ENCODE measurements at regions not wholly inside any gene's neighbourhood (a gene's known extent, or its start where the extent isn't known, plus 50 kb on each side); places are given as distances from the start of the nearest gene placed in this dataset.

DNA sequence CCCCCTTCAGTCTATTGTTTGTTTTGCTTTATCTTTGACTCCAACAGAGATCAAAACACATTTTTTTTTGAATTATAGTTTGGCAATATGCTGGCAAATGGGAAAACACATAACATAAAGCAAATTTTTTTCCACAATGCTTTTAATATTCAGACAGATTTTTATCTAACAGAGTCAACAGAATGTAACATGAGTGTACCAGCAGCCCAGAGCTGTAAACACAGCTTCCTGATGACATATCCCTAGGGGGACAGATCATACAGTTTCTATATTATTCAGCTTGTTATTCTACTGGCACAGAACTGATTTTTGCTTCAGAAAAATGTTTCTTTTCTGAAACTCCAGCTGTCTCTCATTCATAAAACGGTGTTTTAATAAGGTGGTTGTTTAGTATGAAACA, 168.8 kb downstream of the OLFM4 start:
- peaks cover 2% of the 10 kb centered on the region for H3K4me1 ChIP-seq (ENCODE audit: control insufficient read depth, insufficient read depth, low read depth, low read length)
- H4K8ac ChIP-seq (ENCODE audit: low read length), result no peak overlapping the region
- DNase-seq, result no peak
- no peaks in the 10 kb centered on the region for H3K36me3 ChIP-seq (ENCODE audit: control insufficient read depth in 1 of 2, insufficient read depth in 2 of 2, low read depth in 1 of 2, low read length in 2 of 2)
- H3K4me3 ChIP-seq (ENCODE audit: insufficient read depth in 1 of 2, low read depth in 1 of 2, low read length in 2 of 2), result no peak overlapping the region
- no peaks in the 10 kb centered on the region for H3K9me3 ChIP-seq (ENCODE audit: control insufficient read depth, low read length)
- WGBS, result no CpG with 5 or more reads among the region's 1 CpG
- H2BK15ac ChIP-seq (ENCODE audit: low read depth, poor library complexity, severe bottlenecking), result no peak overlapping the region
- no peak overlapping the region for H3K18ac ChIP-seq (ENCODE audit: low read depth in 1 of 2, low read length in 2 of 2)
- H3K27ac ChIP-seq (ENCODE audit: low read length, poor library complexity, severe bottlenecking), result no peak overlapping the region
- H2AK5ac ChIP-seq (ENCODE audit: low read length, severe bottlenecking), result no peak overlapping the region
- no peak overlapping the region for H3K4me2 ChIP-seq (ENCODE audit: low read length, poor library complexity, severe bottlenecking)
- peaks cover 0 to 34% of the 10 kb centered on the region in 2 experiments for H3K27me3 ChIP-seq (ENCODE audit: control insufficient read depth in 1 of 2, insufficient read depth in 1 of 2, low read length in 2 of 2)
- no peak overlapping the region for H3K4ac ChIP-seq (ENCODE audit: low read depth in 1 of 2, low read length in 2 of 2)
- no peak overlapping the region for H2AFZ ChIP-seq (ENCODE audit: low read depth, low read length)
- no peak overlapping the region for H2BK12ac ChIP-seq (ENCODE audit: low read length in 2 of 2)
- H3K14ac ChIP-seq (ENCODE audit: low read length in 2 of 2), result no peak overlapping the region
- H3K79me1 ChIP-seq (replicated peaks; ENCODE audit: low read length, poor library complexity, severe bottlenecking), result no peaks in the 10 kb centered on the region
- no peak overlapping the region for H4K91ac ChIP-seq (ENCODE audit: low read length)
- H3K23ac ChIP-seq (ENCODE audit: low read length in 2 of 2), result no peak overlapping the region
- H2BK5ac ChIP-seq (ENCODE audit: low read depth, low read length, poor library complexity, severe bottlenecking), result no peak overlapping the region
- no peak overlapping the region for H2BK120ac ChIP-seq (ENCODE audit: low read depth, low read length)
- H3K9ac ChIP-seq (ENCODE audit: low read length), result no peak overlapping the region

DNA sequence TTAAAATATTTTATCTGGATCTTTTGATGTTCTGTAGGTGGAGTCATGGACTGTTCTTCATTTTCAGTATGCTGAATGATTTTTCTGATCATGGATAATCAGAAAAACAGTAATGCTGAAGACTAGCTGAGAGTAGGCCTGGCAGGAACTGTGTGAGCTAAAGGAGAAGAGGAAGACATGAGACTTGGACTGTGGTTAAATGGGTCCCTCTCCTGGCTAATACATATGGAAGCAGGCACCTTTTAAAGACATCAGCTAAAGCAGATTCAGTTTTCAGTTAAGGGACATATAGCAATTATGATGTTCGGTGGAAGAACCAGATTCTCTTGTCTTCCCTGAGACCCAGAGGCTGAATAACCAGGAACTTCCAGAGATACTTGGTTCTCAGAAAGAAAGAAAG, 169.4 kb downstream of the OLFM4 start:
- H3K4me2 ChIP-seq (ENCODE audit: low read length, poor library complexity, severe bottlenecking), result no peak overlapping the region
- H2BK15ac ChIP-seq (ENCODE audit: low read depth, poor library complexity, severe bottlenecking), result no peak overlapping the region
- H2AFZ ChIP-seq (ENCODE audit: low read depth, low read length), result no peak overlapping the region
- peaks cover 2% of the 10 kb centered on the region for H3K4me1 ChIP-seq (ENCODE audit: control insufficient read depth, insufficient read depth, low read depth, low read length)
- no peaks in the 10 kb centered on the region for H3K36me3 ChIP-seq (ENCODE audit: control insufficient read depth in 1 of 2, insufficient read depth in 2 of 2, low read depth in 1 of 2, low read length in 2 of 2)
- no peak overlapping the region for H2AK5ac ChIP-seq (ENCODE audit: low read length, severe bottlenecking)
- H3K18ac ChIP-seq (ENCODE audit: low read depth in 1 of 2, low read length in 2 of 2), result no peak overlapping the region
- H2BK5ac ChIP-seq (ENCODE audit: low read depth, low read length, poor library complexity, severe bottlenecking), result no peak overlapping the region
- H4K8ac ChIP-seq (ENCODE audit: low read length), result no peak overlapping the region
- DNase-seq, result no peak
- no peak overlapping the region for H3K4ac ChIP-seq (ENCODE audit: low read depth in 1 of 2, low read length in 2 of 2)
- H2BK120ac ChIP-seq (ENCODE audit: low read depth, low read length), result no peak overlapping the region
- no peak overlapping the region for H3K14ac ChIP-seq (ENCODE audit: low read length in 2 of 2)
- no peak overlapping the region for H3K27ac ChIP-seq (ENCODE audit: low read length, poor library complexity, severe bottlenecking)
- no peaks in the 10 kb centered on the region for H3K79me1 ChIP-seq (replicated peaks; ENCODE audit: low read length, poor library complexity, severe bottlenecking)
- H3K9me3 ChIP-seq (ENCODE audit: control insufficient read depth, low read length), result no peaks in the 10 kb centered on the region
- 89% methylated on average over 1 of the region's 1 CpG for WGBS
- no peak overlapping the region for H2BK12ac ChIP-seq (ENCODE audit: low read length in 2 of 2)
- H3K4me3 ChIP-seq (ENCODE audit: insufficient read depth in 1 of 2, low read depth in 1 of 2, low read length in 2 of 2), result no peak overlapping the region
- H3K23ac ChIP-seq (ENCODE audit: low read length in 2 of 2), result no peak overlapping the region
- no peak overlapping the region for H4K91ac ChIP-seq (ENCODE audit: low read length)
- peaks cover 0 to 40% of the 10 kb centered on the region in 2 experiments for H3K27me3 ChIP-seq (ENCODE audit: control insufficient read depth in 1 of 2, insufficient read depth in 1 of 2, low read length in 2 of 2)
- H3K9ac ChIP-seq (ENCODE audit: low read length), result no peak overlapping the region

DNA sequence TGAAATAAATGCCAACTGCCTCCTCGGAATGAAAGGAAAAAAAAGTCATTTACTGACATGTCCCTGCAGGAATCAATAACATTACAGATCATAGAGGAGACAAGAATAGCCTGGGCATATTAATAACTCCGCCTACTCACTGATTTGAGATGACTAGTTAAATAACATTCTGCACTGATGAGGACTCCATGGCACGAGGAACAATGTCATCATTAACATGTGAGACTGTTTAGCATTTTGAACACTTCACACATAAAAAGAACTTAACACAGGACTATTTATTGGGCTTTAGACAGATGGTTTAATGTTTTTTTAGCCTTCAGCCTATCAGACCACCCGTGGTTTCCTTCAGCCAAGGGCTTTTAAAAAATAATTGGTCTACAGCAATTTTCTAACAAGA, 170.1 kb downstream of the OLFM4 start:
- no peak overlapping the region for H2AFZ ChIP-seq (ENCODE audit: low read depth, low read length)
- H2BK120ac ChIP-seq (ENCODE audit: low read depth, low read length), result no peak overlapping the region
- no peak overlapping the region for H2BK15ac ChIP-seq (ENCODE audit: low read depth, poor library complexity, severe bottlenecking)
- H2BK5ac ChIP-seq (ENCODE audit: low read depth, low read length, poor library complexity, severe bottlenecking), result no peak overlapping the region
- no peak overlapping the region for H3K23ac ChIP-seq (ENCODE audit: low read length in 2 of 2)
- H2AK5ac ChIP-seq (ENCODE audit: low read length, severe bottlenecking), result no peak overlapping the region
- H3K79me1 ChIP-seq (replicated peaks; ENCODE audit: low read length, poor library complexity, severe bottlenecking), result no peaks in the 10 kb centered on the region
- H3K4me1 ChIP-seq (ENCODE audit: control insufficient read depth, insufficient read depth, low read depth, low read length), result peaks cover 2% of the 10 kb centered on the region
- no peak overlapping the region for H3K9ac ChIP-seq (ENCODE audit: low read length)
- H4K91ac ChIP-seq (ENCODE audit: low read length), result no peak overlapping the region
- no peaks in the 10 kb centered on the region for H3K36me3 ChIP-seq (ENCODE audit: control insufficient read depth in 1 of 2, insufficient read depth in 2 of 2, low read depth in 1 of 2, low read length in 2 of 2)
- no peak overlapping the region for H3K4me3 ChIP-seq (ENCODE audit: insufficient read depth in 1 of 2, low read depth in 1 of 2, low read length in 2 of 2)
- peaks cover 0 to 40% of the 10 kb centered on the region in 2 experiments for H3K27me3 ChIP-seq (ENCODE audit: control insufficient read depth in 1 of 2, insufficient read depth in 1 of 2, low read length in 2 of 2)
- no peak overlapping the region for H3K4ac ChIP-seq (ENCODE audit: low read depth in 1 of 2, low read length in 2 of 2)
- H3K4me2 ChIP-seq (ENCODE audit: low read length, poor library complexity, severe bottlenecking), result no peak overlapping the region
- H3K27ac ChIP-seq (ENCODE audit: low read length, poor library complexity, severe bottlenecking), result no peak overlapping the region
- H3K9me3 ChIP-seq (ENCODE audit: control insufficient read depth, low read length), result no peaks in the 10 kb centered on the region
- H3K18ac ChIP-seq (ENCODE audit: low read depth in 1 of 2, low read length in 2 of 2), result no peak overlapping the region
- H3K14ac ChIP-seq (ENCODE audit: low read length in 2 of 2), result no peak overlapping the region
- no peak for DNase-seq
- H2BK12ac ChIP-seq (ENCODE audit: low read length in 2 of 2), result no peak overlapping the region
- WGBS, result 93% methylated on average over 2 of the region's 4 CpGs
- no peak overlapping the region for H4K8ac ChIP-seq (ENCODE audit: low read length)

DNA sequence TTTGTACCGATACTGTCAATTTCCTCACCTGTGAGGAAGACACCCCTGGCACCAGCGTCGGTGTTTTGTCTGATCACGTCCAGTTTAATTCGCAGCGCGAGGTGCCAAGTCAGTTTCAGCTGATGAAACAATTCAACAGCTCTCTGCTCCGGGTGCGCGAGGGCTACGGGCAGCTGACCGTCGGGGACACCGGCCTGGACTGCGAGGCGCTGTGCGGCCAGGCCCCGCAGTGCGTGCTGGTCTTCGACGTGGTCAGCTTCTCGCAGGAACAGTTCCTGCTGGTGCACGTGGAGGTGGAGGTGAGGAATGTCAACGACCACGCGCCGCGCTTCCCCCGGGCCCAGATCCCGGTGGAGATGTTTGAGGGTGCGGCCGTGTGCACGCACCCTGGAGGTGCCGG, 171.5 kb downstream of the OLFM4 start:
- Histone ChIP-seq H3K4me1 (ENCODE audit: control insufficient read depth, insufficient read depth, low read depth, low read length) (peaks cover 2% of the 10 kb centered on the region), H3K79me1 (replicated peaks; ENCODE audit: low read length, poor library complexity, severe bottlenecking) (no peaks in the 10 kb centered on the region), H3K4me3 (ENCODE audit: insufficient read depth in 1 of 2, low read depth in 1 of 2, low read length in 2 of 2) (no peak overlapping the region), H3K23ac (ENCODE audit: low read length in 2 of 2) (no peak overlapping the region), H4K8ac (ENCODE audit: low read length) (no peak overlapping the region), H3K36me3 (ENCODE audit: control insufficient read depth in 1 of 2, insufficient read depth in 2 of 2, low read depth in 1 of 2, low read length in 2 of 2) (no peaks in the 10 kb centered on the region), H2AK5ac (ENCODE audit: low read length, severe bottlenecking) (no peak overlapping the region), H3K9me3 (ENCODE audit: control insufficient read depth, low read length) (no peaks in the 10 kb centered on the region), H2AFZ (ENCODE audit: low read depth, low read length) (no peak overlapping the region), H3K9ac (ENCODE audit: low read length) (no peak overlapping the region), H3K27ac (ENCODE audit: low read length, poor library complexity, severe bottlenecking) (no peak overlapping the region), H3K4me2 (ENCODE audit: low read length, poor library complexity, severe bottlenecking) (no peak overlapping the region), H3K4ac (ENCODE audit: low read depth in 1 of 2, low read length in 2 of 2) (no peak overlapping the region), H3K27me3 (ENCODE audit: control insufficient read depth in 1 of 2, insufficient read depth in 1 of 2, low read length in 2 of 2) (peaks cover 0 to 40% of the 10 kb centered on the region in 2 experiments), H3K18ac (ENCODE audit: low read depth in 1 of 2, low read length in 2 of 2) (no peak overlapping the region), H4K91ac (ENCODE audit: low read length) (peak overlapping the region; percentile 15), H2BK5ac (ENCODE audit: low read depth, low read length, poor library complexity, severe bottlenecking) (no peak overlapping the region), H2BK15ac (ENCODE audit: low read depth, poor library complexity, severe bottlenecking) (no peak overlapping the region), H2BK12ac (ENCODE audit: low read length in 2 of 2) (no peak overlapping the region), H3K14ac (ENCODE audit: low read length in 2 of 2) (no peak overlapping the region), H2BK120ac (ENCODE audit: low read depth, low read length) (no peak overlapping the region)
- 98% methylated on average over 34 of the region's 34 CpGs for WGBS
- DNase-seq, result no peak

Measured in mesenchymal stem cell (in vitro differentiated cells and primary cell).